Naive thymus-derived CD4-positive, alpha-beta T cell (primary cell): ENCODE measurements at regions not wholly inside any gene's neighbourhood (a gene's known extent, or its start where the extent isn't known, plus 50 kb on each side); places are given as distances from the start of the nearest gene placed in this dataset.

Experiments used
- ATAC-seq: fragments of 150-1000 bp; cut with Tn5 transposase; 2 replicates; pipeline ENCODE4 v1.10.0; 2021; ENCODE audit warnings: mild to moderate bottlenecking, moderate library complexity
- CTCF ChIA-PET: fragments of 350-600 bp; sonication (Branson Sonifier 250); formaldehyde crosslinking; loops from one replicate; lab custom pipeline; 2021; ENCODE audit warnings: antibody characterized with exemption; lab: Charles Lee
- POLR2A ChIA-PET: fragments of 350-600 bp; sonication (Branson Sonifier 250); formaldehyde crosslinking; loops from one replicate; lab custom pipeline; 2021; ENCODE audit warnings: antibody characterized with exemption, inconsistent platforms; lab: Charles Lee
- DNase-seq, 9 donors: peaks; one replicate each; pipeline versions ENCODE4 v3.0.0 to v3.0.0-alpha.2; 2020 to 2022; ENCODE audit warnings: mixed read lengths in 1 of 9
- H3K27ac ChIP-seq: one replicate; pipeline ENCODE4 v1.7.0; 2013; ENCODE audit warnings: mild to moderate bottlenecking, low read depth, low read length, moderate library complexity
- H3K27me3 ChIP-seq, 2 donors: one replicate each; pipeline ENCODE4 v1.7.0; 2013; ENCODE audit warnings: low read length in 2 of 2, mild to moderate bottlenecking in 2 of 2, moderate library complexity in 2 of 2; ENCODE audit not compliant: control insufficient read depth in 2 of 2, insufficient read depth in 2 of 2
- H3K36me3 ChIP-seq, 3 experiments: 1 replicate in 2 of 3; 2 replicates in 1 of 3; pipeline ENCODE4 v1.7.0; 2013; ENCODE audit warnings: low read length in 3 of 3, mild to moderate bottlenecking in 3 of 3, moderate library complexity in 1 of 3; ENCODE audit not compliant: insufficient read depth in 3 of 3, control insufficient read depth in 2 of 3
- H3K4me1 ChIP-seq, 2 donors: one replicate each; pipeline ENCODE4 v1.7.0; 2013; ENCODE audit warnings: low read length in 2 of 2, mild to moderate bottlenecking in 2 of 2, moderate library complexity in 1 of 2; ENCODE audit not compliant: control insufficient read depth in 2 of 2, insufficient read depth in 2 of 2
- H3K4me3 ChIP-seq: 2 replicates; pipeline ENCODE4 v1.7.0; 2013; ENCODE audit warnings: mild to moderate bottlenecking, low read length
- H3K9me3 ChIP-seq, 3 experiments: 1 replicate in 2 of 3; 2 replicates in 1 of 3; pipeline ENCODE4 v1.7.0; 2013; ENCODE audit warnings: low read length in 3 of 3; ENCODE audit not compliant: control insufficient read depth in 2 of 3
- H3K27ac Mint-ChIP-seq, 9 donors: one replicate each; pipeline ENCODE4 v1.8.0; 2020 to 2022; ENCODE audit warnings: mixed read lengths in 9 of 9, mild to moderate bottlenecking in 8 of 9, moderate library complexity in 5 of 9, inconsistent platforms in 2 of 9
- H3K27me3 Mint-ChIP-seq, 5 donors: one replicate each; pipeline ENCODE4 v1.8.0; 2021 to 2022; ENCODE audit warnings: mixed read lengths in 5 of 5, mild to moderate bottlenecking in 1 of 5
- H3K36me3 Mint-ChIP-seq, 5 donors: one replicate each; pipeline ENCODE4 v1.8.0; 2020 to 2022; ENCODE audit warnings: mixed read lengths in 5 of 5, mild to moderate bottlenecking in 3 of 5, inconsistent platforms in 1 of 5
- H3K4me1 Mint-ChIP-seq, 7 donors: one replicate each; pipeline ENCODE4 v1.8.0; 2020 to 2022; ENCODE audit warnings: mixed read lengths in 7 of 7, mild to moderate bottlenecking in 3 of 7, inconsistent platforms in 1 of 7
- H3K4me3 Mint-ChIP-seq, 10 donors: one replicate each; pipeline ENCODE4 v1.8.0; 2020 to 2022; ENCODE audit warnings: mild to moderate bottlenecking in 10 of 10, mixed read lengths in 10 of 10, moderate library complexity in 6 of 10, inconsistent platforms in 2 of 10
- H3K9me3 Mint-ChIP-seq, 11 donors: one replicate each; pipeline ENCODE4 v1.8.0; 2020 to 2022; ENCODE audit warnings: mixed read lengths in 11 of 11, mild to moderate bottlenecking in 4 of 11, inconsistent platforms in 1 of 11, moderate library complexity in 1 of 11
- intact Hi-C, 2 donors: fragments of 100-400 bp; cut with micrococcal nuclease; formaldehyde crosslinking; loops; one replicate each; pipeline ENCODE4 v1.15.1; 2023

DNA sequence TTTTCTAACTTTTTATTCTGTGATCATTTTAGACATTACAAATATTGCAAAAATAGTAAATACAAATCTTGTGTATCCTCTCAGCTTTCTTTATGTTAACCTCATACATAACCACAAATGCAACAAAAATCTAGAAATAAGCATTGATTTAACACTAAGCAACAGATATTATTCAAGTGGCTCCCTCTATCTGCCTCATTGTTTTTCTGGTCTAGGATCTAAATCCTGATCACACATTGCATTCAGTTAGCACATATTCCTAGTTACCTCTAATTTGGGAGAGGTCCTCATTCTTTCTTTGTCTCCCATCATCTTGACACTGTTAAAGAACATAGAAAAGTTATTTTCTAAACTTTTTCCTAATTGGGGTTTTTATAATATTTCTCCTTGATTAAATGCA lies 1126.0 kb downstream of the ROBO2 start:
- H3K27ac ChIP-seq, result no peak overlapping the region
- Mint-ChIP-seq H3K9me3 (peaks cover 0 to 27% (median 3%) of the 10 kb centered on the region in 11 donors), H3K27ac (no peak overlapping the region), H3K4me1 (no peaks in the 10 kb centered on the region), H3K27me3 (no peaks in the 10 kb centered on the region), H3K4me3 (no peak overlapping the region), H3K36me3 (no peaks in the 10 kb centered on the region)
- no peak for ATAC-seq
- no peak overlapping the region for H3K4me3 ChIP-seq
- DNase-seq, result no peak
- H3K9me3 ChIP-seq, result no peaks in the 10 kb centered on the region
- H3K36me3 ChIP-seq, result no peaks in the 10 kb centered on the region
- no peaks in the 10 kb centered on the region for H3K4me1 ChIP-seq
- intact Hi-C loops, result no loop called here
- POLR2A ChIA-PET, result no interaction called here
- no peaks in the 10 kb centered on the region for H3K27me3 ChIP-seq
- CTCF ChIA-PET, result no interaction called here

- Histone ChIP-seq H3K9me3 (no peaks in the 10 kb centered on the region), H3K4me1 (no peaks in the 10 kb centered on the region), H3K27ac (no peak overlapping the region), H3K4me3 (no peak overlapping the region), H3K27me3 (no peaks in the 10 kb centered on the region), H3K36me3 (no peaks in the 10 kb centered on the region)
- POLR2A ChIA-PET, result no interaction called here
- Mint-ChIP-seq H3K4me3 (no peak overlapping the region), H3K9me3 (peaks cover 0 to 11% (median 3%) of the 10 kb centered on the region in 11 donors), H3K4me1 (no peaks in the 10 kb centered on the region), H3K36me3 (no peaks in the 10 kb centered on the region), H3K27ac (no peak overlapping the region), H3K27me3 (no peaks in the 10 kb centered on the region)
- intact Hi-C loops, result no loop called here
- DNase-seq, result no peak
- CTCF ChIA-PET, result no interaction called here
- no peak for ATAC-seq
These were observed 1134.9 kb downstream of the ROBO2 start for GRCh38 chr3:78174821-78175220.

DNA sequence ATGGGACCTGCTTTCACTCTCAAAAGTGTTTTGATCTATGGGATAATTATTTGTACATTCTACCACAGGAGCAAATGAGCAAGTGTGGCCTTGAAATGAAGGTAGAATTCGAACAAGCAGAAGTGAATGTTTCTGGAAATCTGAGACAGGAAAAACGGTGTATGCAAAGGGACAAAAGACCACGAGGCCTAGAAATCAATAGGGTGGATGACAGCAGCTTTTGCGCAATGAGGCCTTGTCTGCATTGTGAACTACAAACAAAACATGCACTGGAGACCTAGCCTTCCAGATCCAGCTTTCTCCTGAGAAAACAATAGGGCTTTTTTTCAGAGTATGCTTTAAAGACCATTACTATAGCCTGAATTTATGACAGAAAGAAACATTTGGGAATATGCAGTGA lies 1137.0 kb downstream of the ROBO2 start:
- Histone ChIP-seq H3K4me3 (no peak overlapping the region), H3K27ac (no peak overlapping the region), H3K36me3 (no peaks in the 10 kb centered on the region), H3K4me1 (no peaks in the 10 kb centered on the region), H3K9me3 (no peaks in the 10 kb centered on the region), H3K27me3 (no peaks in the 10 kb centered on the region)
- Mint-ChIP-seq H3K9me3 (peaks cover 0 to 9% (median 4%) of the 10 kb centered on the region in 11 donors), H3K27ac (no peak overlapping the region), H3K4me1 (no peaks in the 10 kb centered on the region), H3K27me3 (no peaks in the 10 kb centered on the region), H3K4me3 (no peak overlapping the region), H3K36me3 (no peaks in the 10 kb centered on the region)
- ATAC-seq, result no peak
- intact Hi-C loops, result no loop called here
- ChIA-PET CTCF (no interaction called here), POLR2A (no interaction called here)
- DNase-seq, result no peak

DNA sequence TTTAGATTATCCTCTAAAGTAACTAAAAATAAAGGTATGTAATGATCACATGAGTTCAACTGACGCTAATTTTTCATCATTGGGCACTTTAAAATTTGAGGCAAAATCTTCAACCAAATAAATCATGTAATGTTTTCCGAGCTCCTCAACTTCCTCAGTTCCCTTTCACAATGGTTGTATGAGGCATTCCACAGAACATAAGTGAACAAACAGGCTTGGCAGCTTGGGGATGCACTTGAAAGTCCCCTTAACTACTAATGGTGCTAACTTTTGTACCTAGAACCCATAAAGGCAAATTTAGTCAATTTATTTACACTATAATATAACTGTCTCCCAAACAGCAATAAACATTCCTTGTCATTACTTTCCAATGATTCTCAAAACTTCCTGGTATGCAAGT lies 1137.9 kb downstream of the ROBO2 start:
- Mint-ChIP-seq H3K27ac (no peak overlapping the region), H3K36me3 (no peaks in the 10 kb centered on the region), H3K27me3 (no peaks in the 10 kb centered on the region), H3K4me3 (no peak overlapping the region), H3K9me3 (peaks cover 0 to 12% (median 3%) of the 10 kb centered on the region in 11 donors), H3K4me1 (no peaks in the 10 kb centered on the region)
- H3K36me3 ChIP-seq, result no peaks in the 10 kb centered on the region
- no peaks in the 10 kb centered on the region for H3K9me3 ChIP-seq
- H3K4me1 ChIP-seq, result no peaks in the 10 kb centered on the region
- intact Hi-C loops, result no loop called here
- H3K4me3 ChIP-seq, result no peak overlapping the region
- ChIA-PET CTCF (no interaction called here), POLR2A (no interaction called here)
- DNase-seq (no peak), ATAC-seq (no peak)
- H3K27me3 ChIP-seq, result no peaks in the 10 kb centered on the region
- H3K27ac ChIP-seq, result no peak overlapping the region

DNA sequence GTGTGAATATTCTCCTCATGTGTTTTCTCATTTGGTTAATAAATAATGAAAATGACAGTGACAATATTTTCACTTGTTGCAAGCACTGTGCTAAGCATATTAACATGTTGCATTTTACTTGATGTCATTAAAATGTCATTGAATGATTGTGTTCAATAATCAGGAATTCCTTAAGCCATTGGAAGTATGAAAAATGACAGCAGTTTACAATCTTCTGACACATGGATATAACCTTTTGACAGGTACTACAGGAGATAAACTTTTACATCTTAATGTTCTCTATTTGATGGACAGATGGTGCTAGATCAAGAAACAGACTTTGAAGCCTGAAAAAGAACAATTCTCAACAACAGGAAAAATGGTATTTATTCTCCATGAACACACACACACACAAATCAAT lies 1138.3 kb downstream of the ROBO2 start:
- ATAC-seq (no peak), DNase-seq (no peak)
- H3K4me3 Mint-ChIP-seq, result no peak overlapping the region
- intact Hi-C loops, result no loop called here
- POLR2A ChIA-PET, result no interaction called here
- no peaks in the 10 kb centered on the region for H3K4me1 Mint-ChIP-seq
- no peaks in the 10 kb centered on the region for H3K36me3 Mint-ChIP-seq
- Histone ChIP-seq H3K27ac (no peak overlapping the region), H3K9me3 (no peaks in the 10 kb centered on the region), H3K4me3 (no peak overlapping the region), H3K36me3 (no peaks in the 10 kb centered on the region), H3K27me3 (no peaks in the 10 kb centered on the region), H3K4me1 (no peaks in the 10 kb centered on the region)
- no peak overlapping the region for H3K27ac Mint-ChIP-seq
- H3K27me3 Mint-ChIP-seq, result no peaks in the 10 kb centered on the region
- peaks cover 0 to 12% (median 3%) of the 10 kb centered on the region in 11 donors for H3K9me3 Mint-ChIP-seq
- CTCF ChIA-PET, result no interaction called here

DNA sequence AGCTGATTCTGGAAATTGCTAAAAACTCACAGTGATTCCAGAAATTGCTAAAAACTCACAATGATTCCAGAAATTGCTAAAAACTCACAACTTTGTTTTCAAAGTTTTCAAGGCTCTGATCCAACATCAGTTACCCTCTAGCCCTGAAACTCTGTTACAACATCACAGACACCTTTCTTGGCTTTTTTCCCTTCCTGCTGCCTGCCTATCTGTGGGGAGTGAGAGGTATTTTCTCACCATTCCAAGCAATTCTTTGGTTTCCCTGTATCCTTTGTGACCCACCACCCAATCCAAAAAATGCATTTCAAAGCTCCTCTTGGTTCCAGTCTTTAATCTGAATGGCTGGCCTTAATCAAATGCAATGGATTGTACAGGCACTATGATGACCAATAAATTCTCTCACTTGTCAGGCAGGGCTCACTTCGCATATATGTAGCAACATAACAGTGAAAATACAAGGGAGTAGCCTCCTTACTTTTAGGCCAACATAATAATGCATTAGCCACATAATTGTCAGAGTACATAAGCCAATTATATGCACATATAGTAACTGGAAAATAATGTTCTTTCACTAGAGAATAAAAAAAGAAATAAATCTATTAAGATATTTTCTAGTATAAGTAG lies 1139.0 kb downstream of the ROBO2 start:
- intact Hi-C loops, result no loop called here
- no peak overlapping the region for H3K27ac ChIP-seq
- H3K9me3 Mint-ChIP-seq, result peaks cover 0 to 12% (median 3%) of the 10 kb centered on the region in 11 donors
- H3K27me3 ChIP-seq, result no peaks in the 10 kb centered on the region
- DNase-seq (no peak), ATAC-seq (no peak)
- no peaks in the 10 kb centered on the region for H3K27me3 Mint-ChIP-seq
- H3K27ac Mint-ChIP-seq, result no peak overlapping the region
- H3K4me1 Mint-ChIP-seq, result no peaks in the 10 kb centered on the region
- H3K36me3 Mint-ChIP-seq, result no peaks in the 10 kb centered on the region
- CTCF ChIA-PET, result no interaction called here
- POLR2A ChIA-PET, result no interaction called here
- no peaks in the 10 kb centered on the region for H3K9me3 ChIP-seq
- no peaks in the 10 kb centered on the region for H3K36me3 ChIP-seq
- H3K4me3 ChIP-seq, result no peak overlapping the region
- no peak overlapping the region for H3K4me3 Mint-ChIP-seq
- H3K4me1 ChIP-seq, result no peaks in the 10 kb centered on the region

DNA sequence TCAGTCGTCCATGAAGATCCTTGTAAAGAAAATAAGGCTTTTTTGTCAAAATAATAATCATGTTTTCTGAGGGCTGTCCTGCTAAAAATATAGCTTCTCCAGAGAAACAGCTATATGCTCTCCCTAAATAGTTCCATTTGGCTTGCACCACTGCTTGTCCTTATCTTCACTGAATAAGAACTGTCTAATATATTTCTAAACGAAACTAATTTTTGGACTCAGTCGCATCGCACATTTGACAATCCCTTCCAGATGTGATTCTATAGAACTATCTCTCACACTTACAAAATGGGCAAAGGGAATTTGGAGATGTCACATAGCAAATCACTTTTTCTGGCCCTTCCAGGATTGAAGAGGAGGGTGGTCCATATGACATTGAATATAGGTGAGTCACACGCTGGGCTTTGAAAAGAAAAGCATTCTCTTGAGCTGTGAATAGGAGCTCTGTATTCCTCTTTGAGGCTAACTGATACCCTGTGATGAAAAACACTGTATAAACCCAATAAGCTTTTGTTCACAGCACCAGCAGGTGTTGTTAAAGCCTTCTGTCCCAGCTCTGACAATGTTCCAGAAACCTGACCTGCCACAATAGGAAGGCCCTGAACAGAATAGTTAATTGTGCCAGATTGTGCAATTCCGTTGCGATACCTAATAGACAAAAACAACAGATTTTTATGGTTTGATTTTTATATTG lies 1144.2 kb downstream of the ROBO2 start:
- ChIA-PET POLR2A (no interaction called here), CTCF (no interaction called here)
- intact Hi-C loops, result no loop called here
- Histone ChIP-seq H3K4me1 (no peaks in the 10 kb centered on the region), H3K27ac (no peak overlapping the region), H3K9me3 (no peaks in the 10 kb centered on the region), H3K4me3 (no peak overlapping the region), H3K36me3 (no peaks in the 10 kb centered on the region), H3K27me3 (no peaks in the 10 kb centered on the region)
- Mint-ChIP-seq H3K4me3 (no peak overlapping the region), H3K36me3 (no peaks in the 10 kb centered on the region), H3K9me3 (peaks cover 0 to 14% (median 2%) of the 10 kb centered on the region in 11 donors), H3K4me1 (no peaks in the 10 kb centered on the region), H3K27ac (no peak overlapping the region), H3K27me3 (no peaks in the 10 kb centered on the region)
- no peak for ATAC-seq
- DNase-seq, result no peak
